ENCODE measurements at regions not wholly inside any gene's neighbourhood (a gene's known extent, or its start where the extent isn't known, plus 50 kb on each side); places are given as distances from the start of the nearest gene placed in this dataset.

DNA sequence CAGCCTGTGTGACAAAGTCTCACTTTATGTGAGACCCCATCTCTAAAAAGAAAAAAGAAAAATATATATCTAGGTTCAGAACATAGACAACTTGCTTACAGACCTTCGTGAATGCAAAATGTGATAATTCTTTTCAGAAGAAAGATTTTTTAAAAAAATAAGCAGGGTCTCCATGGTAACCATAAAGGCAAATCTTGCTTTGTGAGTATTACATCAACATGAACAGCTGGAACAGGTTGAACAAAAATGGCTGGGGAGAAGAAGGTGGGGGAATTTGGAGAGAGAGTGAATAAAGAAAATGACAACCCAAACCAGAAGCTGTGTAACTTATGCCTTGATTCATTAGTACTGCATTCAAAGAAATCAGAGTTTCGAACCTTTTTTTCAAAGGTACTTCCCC lies 125.2 kb upstream of the RAP2B start:
- H3K36me3 ChIP-seq (ENCODE audit: control insufficient read depth in 2 of 3, insufficient read depth in 3 of 3, low read length in 3 of 3), result no peaks in the 10 kb centered on the region
- no peaks in the 10 kb centered on the region for H3K27me3 ChIP-seq (ENCODE audit: control insufficient read depth, insufficient read depth, low read length)
- H3K4me3 ChIP-seq (ENCODE audit: low read length in 3 of 3), result no peak overlapping the region
- no peaks in the 10 kb centered on the region for H3K9me3 ChIP-seq (ENCODE audit: control insufficient read depth in 2 of 3, insufficient read depth in 1 of 3, low read length in 3 of 3)
- FAIRE-seq (no peak), DNase-seq (no peak)
- H3K27ac ChIP-seq (ENCODE audit: low read depth in 2 of 2, low read length in 2 of 2), result no peak overlapping the region
- H3K4me1 ChIP-seq (ENCODE audit: control insufficient read depth in 2 of 3, insufficient read depth in 2 of 3, low read depth in 1 of 3, low read length in 3 of 3), result no peaks in the 10 kb centered on the region
- TF ChIP-seq, protein P1, sequence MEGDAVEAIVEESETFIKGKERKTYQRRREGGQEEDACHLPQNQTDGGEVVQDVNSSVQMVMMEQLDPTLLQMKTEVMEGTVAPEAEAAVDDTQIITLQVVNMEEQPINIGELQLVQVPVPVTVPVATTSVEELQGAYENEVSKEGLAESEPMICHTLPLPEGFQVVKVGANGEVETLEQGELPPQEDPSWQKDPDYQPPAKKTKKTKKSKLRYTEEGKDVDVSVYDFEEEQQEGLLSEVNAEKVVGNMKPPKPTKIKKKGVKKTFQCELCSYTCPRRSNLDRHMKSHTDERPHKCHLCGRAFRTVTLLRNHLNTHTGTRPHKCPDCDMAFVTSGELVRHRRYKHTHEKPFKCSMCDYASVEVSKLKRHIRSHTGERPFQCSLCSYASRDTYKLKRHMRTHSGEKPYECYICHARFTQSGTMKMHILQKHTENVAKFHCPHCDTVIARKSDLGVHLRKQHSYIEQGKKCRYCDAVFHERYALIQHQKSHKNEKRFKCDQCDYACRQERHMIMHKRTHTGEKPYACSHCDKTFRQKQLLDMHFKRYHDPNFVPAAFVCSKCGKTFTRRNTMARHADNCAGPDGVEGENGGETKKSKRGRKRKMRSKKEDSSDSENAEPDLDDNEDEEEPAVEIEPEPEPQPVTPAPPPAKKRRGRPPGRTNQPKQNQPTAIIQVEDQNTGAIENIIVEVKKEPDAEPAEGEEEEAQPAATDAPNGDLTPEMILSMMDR (IDR thresholded peaks at IDR 0.05; ENCODE audit: borderline replicate concordance, extremely low read depth, insufficient read depth), result no peak
- intact Hi-C loops (cut with DNase I), result loop anchor here (10.0 kb wide), 1 partner anchor 728 kb away; no protein-coding TSS in a partner anchor
- H3K9ac ChIP-seq (ENCODE audit: low read length in 3 of 3), result no peak overlapping the region

DNA sequence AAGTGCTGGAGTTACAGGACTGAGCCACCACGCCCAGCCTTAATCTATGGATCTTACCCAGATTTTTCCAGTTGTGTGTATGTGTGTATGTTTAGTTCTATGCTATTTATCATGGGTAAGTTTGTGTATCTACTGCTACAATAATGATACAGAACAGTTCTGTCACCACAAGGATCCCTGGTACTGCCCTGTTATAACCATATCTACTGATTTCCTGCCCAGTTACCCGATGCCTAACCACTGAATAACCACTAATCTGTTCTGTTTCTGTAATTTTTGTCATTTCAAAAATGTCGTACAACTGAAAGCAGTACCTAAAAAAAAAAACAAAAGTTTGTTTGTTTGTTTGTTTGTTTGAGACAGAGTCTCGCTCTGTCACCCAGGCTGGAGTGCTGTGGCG lies 123.7 kb upstream of the RAP2B start:
- TF ChIP-seq, protein P1 (IDR thresholded peaks at IDR 0.05; ENCODE audit: borderline replicate concordance, extremely low read depth, insufficient read depth), result no peak
- Histone ChIP-seq H3K27me3 (ENCODE audit: control insufficient read depth, insufficient read depth, low read length) (no peaks in the 10 kb centered on the region), H3K9ac (ENCODE audit: low read length in 3 of 3) (no peak overlapping the region), H3K4me3 (ENCODE audit: low read length in 3 of 3) (no peak overlapping the region), H3K9me3 (ENCODE audit: control insufficient read depth in 2 of 3, insufficient read depth in 1 of 3, low read length in 3 of 3) (no peaks in the 10 kb centered on the region), H3K27ac (ENCODE audit: low read depth in 2 of 2, low read length in 2 of 2) (no peak overlapping the region), H3K4me1 (ENCODE audit: control insufficient read depth in 2 of 3, insufficient read depth in 2 of 3, low read depth in 1 of 3, low read length in 3 of 3) (no peaks in the 10 kb centered on the region), H3K36me3 (ENCODE audit: control insufficient read depth in 2 of 3, insufficient read depth in 3 of 3, low read length in 3 of 3) (no peaks in the 10 kb centered on the region)
- DNase-seq, result no peak
- intact Hi-C loops (cut with DNase I), result loop anchor here (10.0 kb wide), 1 partner anchor 726 kb away; no protein-coding TSS in a partner anchor
- no peak for FAIRE-seq

DNA sequence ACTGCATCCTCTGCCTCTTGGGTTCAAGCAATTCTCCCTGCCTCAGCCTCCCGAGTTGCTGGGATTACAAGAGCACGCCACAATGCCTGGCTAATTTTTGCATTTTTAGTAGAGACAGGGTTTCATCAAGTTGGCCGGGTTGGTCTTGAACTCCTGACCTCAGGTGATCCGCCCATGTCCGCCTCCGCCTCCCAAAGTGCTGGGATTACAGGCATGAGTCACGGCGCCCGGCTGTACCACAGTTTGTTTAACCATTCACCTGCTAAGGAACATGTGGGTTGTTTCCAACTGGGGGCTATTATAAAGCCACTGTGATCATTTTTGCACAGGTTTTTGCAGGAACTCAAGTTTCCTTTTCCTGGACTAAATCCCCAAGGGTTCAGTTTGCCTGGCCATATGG lies 123.2 kb upstream of the RAP2B start:
- no peak overlapping the region for H3K4me3 ChIP-seq (ENCODE audit: low read length in 3 of 3)
- intact Hi-C loops (cut with DNase I), result loop anchor here (10.0 kb wide), 1 partner anchor 726 kb away; no protein-coding TSS in a partner anchor
- H3K9ac ChIP-seq (ENCODE audit: low read length in 3 of 3), result no peak overlapping the region
- H3K9me3 ChIP-seq (ENCODE audit: control insufficient read depth in 2 of 3, insufficient read depth in 1 of 3, low read length in 3 of 3), result no peaks in the 10 kb centered on the region
- DNase-seq, result no peak
- no peaks in the 10 kb centered on the region for H3K27me3 ChIP-seq (ENCODE audit: control insufficient read depth, insufficient read depth, low read length)
- no peak overlapping the region for H3K27ac ChIP-seq (ENCODE audit: low read depth in 2 of 2, low read length in 2 of 2)
- H3K36me3 ChIP-seq (ENCODE audit: control insufficient read depth in 2 of 3, insufficient read depth in 3 of 3, low read length in 3 of 3), result no peaks in the 10 kb centered on the region
- TF ChIP-seq, protein P1 (IDR thresholded peaks at IDR 0.05; ENCODE audit: borderline replicate concordance, extremely low read depth, insufficient read depth), result no peak
- H3K4me1 ChIP-seq (ENCODE audit: control insufficient read depth in 2 of 3, insufficient read depth in 2 of 3, low read depth in 1 of 3, low read length in 3 of 3), result no peaks in the 10 kb centered on the region
- no peak for FAIRE-seq

DNA sequence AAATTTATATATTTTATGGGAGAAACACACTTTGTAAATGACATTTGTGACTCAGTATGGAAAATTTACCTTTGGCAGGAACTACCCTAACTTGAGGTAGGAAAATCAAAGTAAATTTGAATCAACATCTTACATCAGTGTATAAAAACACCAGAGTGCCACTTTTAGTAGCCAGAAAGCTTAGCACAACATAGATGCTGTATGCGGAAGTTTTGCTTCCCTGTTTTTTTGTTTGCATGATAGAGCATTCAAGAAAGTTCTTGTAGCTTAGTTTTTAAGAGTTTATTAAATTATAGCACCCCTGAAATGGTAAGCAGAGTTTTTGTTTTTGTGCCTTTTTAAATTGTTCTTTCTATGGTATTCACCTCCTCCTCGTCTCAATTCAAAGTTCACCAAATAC lies 120.8 kb upstream of the RAP2B start:
- Histone ChIP-seq H3K9ac (ENCODE audit: low read length in 3 of 3) (no peak overlapping the region), H3K9me3 (ENCODE audit: control insufficient read depth in 2 of 3, insufficient read depth in 1 of 3, low read length in 3 of 3) (no peaks in the 10 kb centered on the region), H3K4me3 (ENCODE audit: low read length in 3 of 3) (no peak overlapping the region), H3K4me1 (ENCODE audit: control insufficient read depth in 2 of 3, insufficient read depth in 2 of 3, low read depth in 1 of 3, low read length in 3 of 3) (no peaks in the 10 kb centered on the region), H3K27ac (ENCODE audit: low read depth in 2 of 2, low read length in 2 of 2) (no peak overlapping the region), H3K36me3 (ENCODE audit: control insufficient read depth in 2 of 3, insufficient read depth in 3 of 3, low read length in 3 of 3) (no peaks in the 10 kb centered on the region), H3K27me3 (ENCODE audit: control insufficient read depth, insufficient read depth, low read length) (no peaks in the 10 kb centered on the region)
- TF ChIP-seq, protein P1 (IDR thresholded peaks at IDR 0.05; ENCODE audit: borderline replicate concordance, extremely low read depth, insufficient read depth), result no peak
- FAIRE-seq, result no peak
- intact Hi-C loops (cut with DNase I), result no loop called here
- no peak for DNase-seq
